ENCODE measurements at regions not wholly inside any gene's neighbourhood (a gene's known extent, or its start where the extent isn't known, plus 50 kb on each side); places are given as distances from the start of the nearest gene placed in this dataset.

DNA sequence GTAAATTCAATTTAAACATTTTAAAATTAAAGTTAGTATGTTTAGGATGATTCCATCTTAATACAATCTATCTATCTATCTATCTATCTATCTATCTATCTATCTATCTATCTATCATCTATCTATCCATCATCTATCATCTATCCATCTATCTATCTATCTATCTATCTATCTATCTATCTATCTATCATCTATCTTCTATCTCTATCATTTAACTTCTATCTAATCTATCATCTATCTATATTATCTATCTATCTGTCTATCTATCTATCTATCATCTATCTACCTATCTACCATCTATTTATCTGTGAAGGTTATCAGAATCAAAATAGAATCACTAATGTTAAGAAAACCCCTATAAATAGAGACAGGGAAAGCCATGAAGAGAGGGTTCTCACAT is 78.3 kb downstream of the RAMP3 start:
- DNase-seq, result no peak

GRCh38 chr7:45236666-45237065 is 79.1 kb downstream of the RAMP3 start:
- no peak for DNase-seq

GRCh38 chr7:45237788-45238461 is 80.3 kb downstream of the RAMP3 start:
- no peak for DNase-seq

DNA sequence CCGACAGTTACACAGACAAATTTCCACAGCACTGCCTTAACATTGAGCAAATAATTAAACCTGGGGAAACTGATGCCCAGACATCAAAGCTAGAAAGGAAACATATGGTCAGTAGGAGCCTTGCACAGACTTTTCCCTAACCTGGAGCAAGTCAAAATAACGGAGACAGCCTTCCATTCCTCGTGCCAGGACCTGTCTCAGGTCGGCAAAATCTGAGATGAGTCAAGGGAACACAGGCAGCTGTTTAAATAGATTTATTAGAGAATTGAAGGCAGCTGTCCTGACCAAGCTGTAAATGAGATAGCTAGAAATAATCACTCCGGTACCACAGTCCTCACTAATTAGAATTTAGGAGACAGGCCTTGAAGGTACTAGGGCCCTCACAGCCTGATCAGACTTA is 81.2 kb downstream of the RAMP3 start:
- DNase-seq, result no peak

- no peak for DNase-seq
Observed at GRCh38 chr7:45239486-45239885, 81.9 kb downstream of the RAMP3 start.

- DNase-seq, result no peak
Observed at GRCh38 chr7:45240273-45240771, 82.7 kb downstream of the RAMP3 start.

DNA sequence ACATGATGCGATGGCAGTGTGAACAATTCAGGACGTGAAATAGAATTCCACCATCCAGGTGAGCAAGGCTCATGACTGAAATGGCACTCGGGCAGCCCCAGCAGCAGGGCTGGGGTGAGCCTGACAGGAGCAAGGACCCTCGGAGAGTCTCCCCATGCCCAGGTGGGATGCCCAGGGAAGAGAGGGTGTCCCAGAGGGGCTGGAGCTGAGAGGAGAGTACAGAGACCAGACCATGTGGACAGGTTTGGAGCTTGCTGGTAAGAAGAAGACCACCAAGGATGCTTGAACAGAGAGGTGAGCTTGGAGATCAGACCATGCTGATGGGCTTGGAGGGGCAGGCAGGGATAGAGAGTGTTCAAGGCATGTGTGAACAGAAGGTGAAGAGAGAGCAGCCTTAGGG is 83.3 kb downstream of the RAMP3 start:
- DNase-seq, result no peak

DNA sequence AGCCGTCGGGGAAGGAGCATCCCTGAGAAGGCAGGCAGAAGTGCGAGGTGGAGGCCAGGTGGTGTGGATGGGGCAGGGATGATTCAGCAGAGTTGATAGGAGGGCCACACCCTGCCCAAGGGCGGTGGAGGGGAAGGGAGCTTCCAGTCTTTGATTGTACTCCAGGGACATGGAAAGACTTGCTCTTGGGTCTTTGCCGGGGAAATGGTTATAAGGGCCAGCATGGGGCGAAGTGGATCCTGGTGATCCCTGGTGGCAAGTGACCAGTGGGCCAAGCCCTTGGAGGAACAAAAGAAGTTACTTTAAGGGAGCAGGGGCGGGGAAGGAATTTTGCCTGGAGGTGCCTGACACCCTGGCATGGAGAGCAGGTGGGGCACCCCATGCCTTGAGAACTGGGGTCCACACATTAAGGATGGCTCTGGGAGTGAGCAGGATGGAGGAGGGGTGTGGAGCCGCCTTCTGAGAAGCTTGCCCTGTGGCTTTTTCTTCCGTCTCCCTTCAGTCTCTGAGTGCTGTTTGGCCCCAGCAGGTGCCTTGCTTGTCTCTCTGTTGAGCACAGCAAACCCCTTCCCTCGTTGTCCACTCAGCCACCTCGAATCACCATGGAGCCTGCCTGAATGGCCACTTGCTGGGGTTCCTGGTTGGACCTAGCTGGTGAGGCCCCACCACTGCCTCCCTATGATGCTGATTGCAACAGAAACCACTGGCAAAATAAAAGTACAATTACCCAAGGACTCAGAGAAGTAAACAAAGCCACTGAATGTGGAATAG is 83.9 kb downstream of the RAMP3 start:
- DNase-seq, result no peak

- no peak for DNase-seq
Observed at GRCh38 chr7:45242261-45242660, 84.7 kb downstream of the RAMP3 start.

DNA sequence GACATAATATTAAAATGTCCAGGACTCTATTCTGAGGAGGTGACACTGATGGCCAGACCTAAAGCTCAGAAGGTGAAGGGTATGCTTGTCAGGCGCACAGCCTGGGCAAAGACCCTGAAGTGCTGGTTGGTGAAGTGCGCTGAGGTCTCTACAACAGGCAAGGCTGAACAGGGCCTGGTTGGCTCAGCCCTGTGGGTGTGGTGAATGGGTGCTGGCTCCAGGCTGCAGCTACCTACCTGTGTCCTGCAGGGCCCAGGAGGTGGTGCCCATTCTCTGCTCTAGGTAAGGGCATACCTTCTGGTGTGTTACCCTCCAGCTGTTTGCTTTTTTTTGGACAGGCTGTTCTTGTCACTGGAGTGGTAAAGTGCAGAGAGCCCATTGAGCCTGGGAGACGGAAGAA is 85.1 kb downstream of the RAMP3 start:
- DNase-seq, result no peak

DNA sequence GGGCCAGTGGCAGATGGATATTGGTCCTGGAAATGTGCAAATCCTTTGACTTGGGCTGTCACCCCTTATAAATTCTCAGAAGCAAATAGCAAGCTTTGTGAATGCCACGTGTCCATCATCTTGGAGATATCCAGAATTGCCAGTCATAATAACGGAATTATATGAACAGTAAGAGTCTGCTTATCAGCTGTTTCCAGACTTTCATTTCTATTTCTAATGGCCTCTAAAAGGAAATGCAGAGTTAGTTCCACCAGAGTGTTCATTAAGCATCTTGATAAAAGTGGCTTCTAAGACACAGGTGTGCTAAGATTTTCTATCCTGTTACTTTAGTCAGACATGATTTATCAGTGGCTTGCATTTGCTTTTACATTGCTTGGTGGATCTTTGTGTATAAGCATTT is 87.4 kb downstream of the RAMP3 start:
- no peak for DNase-seq

DNA sequence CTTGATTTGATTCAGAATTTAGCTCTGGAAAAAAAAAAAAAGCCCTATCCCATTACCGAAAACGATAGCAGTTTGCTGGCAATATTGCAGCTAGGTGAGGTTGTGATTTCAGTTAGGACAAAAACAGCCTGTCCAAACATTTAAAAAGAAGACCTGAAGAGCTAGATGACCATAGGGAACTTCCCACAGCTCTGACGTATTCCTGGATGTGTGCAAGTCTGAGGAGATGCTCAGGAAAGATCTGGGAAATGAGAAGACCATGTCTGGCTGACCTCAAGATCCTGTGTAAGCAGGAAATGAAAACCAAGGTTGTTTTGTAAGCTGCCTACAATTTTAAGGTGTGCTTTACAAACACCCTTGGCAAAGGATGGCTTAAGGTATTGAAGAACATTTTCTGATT is 88.7 kb downstream of the RAMP3 start:
- no peak for DNase-seq

DNA sequence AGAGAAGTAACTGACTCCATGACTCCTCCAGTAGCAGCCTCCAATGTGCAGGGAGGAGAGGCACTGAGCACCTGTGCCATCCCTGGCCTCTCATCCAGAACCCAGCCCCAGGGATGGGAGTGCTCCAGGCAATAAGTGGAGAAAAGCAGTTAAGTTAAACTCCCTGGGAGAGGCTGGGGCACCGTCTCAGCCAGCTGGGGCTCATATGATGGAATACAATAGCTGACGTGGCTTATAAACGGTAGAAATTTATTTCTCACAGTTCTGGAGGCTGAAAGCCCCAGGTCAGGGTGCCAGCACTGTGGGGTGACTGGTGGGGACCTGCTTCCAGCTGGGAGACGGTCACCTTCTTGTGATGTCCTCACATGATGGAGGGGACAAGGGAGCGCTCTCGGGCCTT is 94.7 kb downstream of the RAMP3 start:
- DNase-seq, result no peak

DNA sequence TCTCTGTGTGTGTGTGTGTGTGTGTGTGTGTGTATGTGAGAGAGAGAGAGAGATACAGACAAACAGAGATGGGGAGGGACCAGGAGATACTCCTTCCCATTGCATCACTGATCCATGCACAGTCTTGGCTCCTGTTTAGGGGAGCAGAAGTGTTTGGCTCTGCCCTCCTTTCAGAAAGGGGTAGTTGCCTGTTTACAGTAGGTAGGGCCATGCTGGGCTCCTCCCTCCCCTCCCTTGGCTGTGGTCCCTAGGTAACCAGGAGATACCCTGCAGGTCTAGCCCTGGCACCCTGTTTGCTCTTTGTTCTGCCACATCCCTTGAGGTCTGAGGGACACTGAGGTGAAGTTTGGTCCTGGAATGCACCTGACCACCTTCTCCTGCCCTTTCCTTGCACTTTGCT is 95.3 kb downstream of the RAMP3 start:
- DNase-seq, result no peak

DNA sequence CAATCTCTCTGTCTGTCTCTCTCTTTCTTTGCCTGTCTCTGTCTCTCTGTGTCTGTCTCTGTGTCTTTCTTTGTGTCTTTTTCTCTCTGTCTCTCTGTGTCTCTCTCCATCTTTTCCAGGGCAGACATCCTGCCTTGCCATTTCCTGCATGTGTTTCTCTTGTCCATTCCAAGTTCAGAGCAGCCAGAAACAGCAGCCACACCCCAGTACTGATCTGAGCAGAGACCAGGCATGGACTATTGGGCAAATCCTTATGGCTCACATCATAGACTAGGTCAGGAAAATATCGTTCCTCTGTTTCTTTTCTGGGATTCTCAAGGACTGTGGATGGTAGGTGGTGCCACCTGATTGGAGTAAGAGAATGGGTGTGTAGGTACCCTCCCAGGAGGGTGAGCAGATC is 95.8 kb downstream of the RAMP3 start:
- no peak for DNase-seq

GRCh38 chr7:45255187-45255586 is 97.6 kb downstream of the RAMP3 start:
- DNase-seq, result no peak

- no peak for DNase-seq
Observed at GRCh38 chr7:45256309-45256708, 98.7 kb downstream of the RAMP3 start.

DNA sequence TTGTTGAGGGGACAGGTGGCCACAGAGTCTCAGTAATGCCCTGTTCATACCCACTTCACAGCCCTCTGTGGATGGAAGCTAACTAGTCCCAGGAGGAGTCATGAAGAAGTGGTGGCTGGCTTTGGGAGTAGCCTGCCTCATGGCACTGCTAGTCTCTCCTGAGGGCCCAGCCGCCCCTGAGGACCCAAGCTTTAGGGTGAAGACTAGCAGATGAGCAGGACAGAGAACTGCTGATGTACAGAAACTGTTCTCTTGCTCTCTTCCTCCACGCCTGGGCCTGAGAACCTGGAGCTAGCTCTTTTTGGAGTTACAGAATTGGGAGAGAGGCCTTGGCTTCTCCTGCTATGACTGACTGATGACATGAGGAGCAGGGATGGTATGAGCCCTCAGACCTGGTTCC is 99.2 kb downstream of the RAMP3 start:
- DNase-seq, result no peak

- no peak for DNase-seq
Observed at GRCh38 chr7:45257284-45257683, 99.7 kb downstream of the RAMP3 start.

DNA sequence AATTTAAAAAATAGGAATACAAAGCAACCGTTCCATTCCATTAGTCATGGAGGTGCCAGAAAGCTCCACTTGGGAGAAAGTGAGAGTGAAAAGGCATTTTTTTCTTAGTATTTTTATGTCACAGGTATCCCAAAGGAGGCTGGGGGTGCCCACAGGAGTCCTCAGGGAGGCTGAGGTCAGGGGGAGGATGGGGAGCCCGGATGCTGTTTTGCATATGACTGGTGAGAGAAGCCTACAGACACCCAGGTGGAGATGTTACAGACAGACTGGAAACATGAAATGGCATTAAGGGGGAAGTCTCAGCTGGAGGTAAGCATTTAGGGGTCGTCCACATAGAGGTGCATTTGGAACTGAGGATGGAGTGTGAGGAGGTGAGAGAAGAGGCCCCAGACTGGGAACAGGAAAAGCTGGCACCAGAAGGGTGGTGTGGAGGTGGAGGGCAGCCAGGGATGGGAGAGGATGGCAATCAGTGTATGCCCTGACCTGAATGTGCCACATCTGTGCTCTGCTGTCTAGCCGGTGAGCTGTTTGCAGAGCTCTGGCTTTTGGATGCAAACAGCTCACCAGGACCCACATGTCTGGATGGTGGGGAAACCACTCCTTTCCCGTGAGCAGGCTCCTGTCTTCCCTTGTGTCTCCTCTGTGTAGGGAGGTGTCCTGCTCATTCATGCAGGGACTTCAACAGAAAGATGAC is 101.1 kb downstream of the RAMP3 start:
- no peak for DNase-seq

- no peak for DNase-seq
Observed at GRCh38 chr7:45259227-45259596, 101.6 kb downstream of the RAMP3 start.

- DNase-seq, result peak; percentile 71
Observed at GRCh38 chr7:45259966-45260646, 102.5 kb downstream of the RAMP3 start.

DNA sequence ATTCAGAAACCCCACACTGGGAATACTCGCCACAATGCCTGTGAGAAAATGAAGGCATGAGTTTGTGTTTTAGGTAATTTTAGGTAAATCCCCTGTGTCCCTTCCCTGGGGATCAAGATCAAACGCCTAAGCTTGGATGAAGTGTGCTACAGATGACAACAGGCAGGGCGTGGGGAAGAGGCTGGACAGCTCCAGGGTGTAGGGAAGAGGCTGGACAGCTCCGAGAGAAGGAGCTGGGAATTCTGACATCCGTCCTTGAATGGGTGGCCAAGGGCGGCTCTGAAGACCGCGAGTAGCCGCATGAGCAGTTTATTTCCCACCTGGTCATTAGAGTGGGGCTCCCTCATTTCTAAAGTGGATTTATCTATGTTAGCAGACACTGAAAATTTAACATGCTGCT is 109.7 kb downstream of the RAMP3 start:
- no peak for DNase-seq
